BE2C (cell line): ENCODE measurements at regions not wholly inside any gene's neighbourhood (a gene's known extent, or its start where the extent isn't known, plus 50 kb on each side); places are given as distances from the start of the nearest gene placed in this dataset.
"Not testable (repeated sequence)": the region's sequence is repeated elsewhere in the genome, so short reads cannot be mapped to it uniquely, and the experiment has no call there.

Experiments
- DNase-seq: peaks from one replicate; pipeline ENCODE4 v3.0.0-alpha.2; 2020
- H3K27me3 ChIP-seq: fragments of 250-450 bp; sonication (Bioruptor Pico); 2 replicates; pipeline ENCODE4 v1.5.1; 2020; ENCODE audit warnings: mild to moderate bottlenecking
- H3K36me3 ChIP-seq: fragments of 250-450 bp; sonication (Bioruptor Pico); 2 replicates; pipeline ENCODE4 v1.5.1; 2020; ENCODE audit warnings: mild to moderate bottlenecking
- H3K4me1 ChIP-seq: fragments of 250-450 bp; sonication (Bioruptor Pico); 2 replicates; pipeline ENCODE4 v1.5.1; 2020
- H3K4me3 ChIP-seq: 2 replicates; pipeline ENCODE4 v1.5.1; 2011; ENCODE audit warnings: low read depth, low read length
- H3K9me3 ChIP-seq: fragments of 250-450 bp; sonication (Bioruptor Pico); 2 replicates; pipeline ENCODE4 v1.5.1; 2020
- TF ChIP-seq, protein P1 (sequence below): IDR thresholded peaks from 2 replicates; pipeline ENCODE4 v1.5.1; 2012; ENCODE audit warnings: mild to moderate bottlenecking, low read depth, low read length

DNA sequence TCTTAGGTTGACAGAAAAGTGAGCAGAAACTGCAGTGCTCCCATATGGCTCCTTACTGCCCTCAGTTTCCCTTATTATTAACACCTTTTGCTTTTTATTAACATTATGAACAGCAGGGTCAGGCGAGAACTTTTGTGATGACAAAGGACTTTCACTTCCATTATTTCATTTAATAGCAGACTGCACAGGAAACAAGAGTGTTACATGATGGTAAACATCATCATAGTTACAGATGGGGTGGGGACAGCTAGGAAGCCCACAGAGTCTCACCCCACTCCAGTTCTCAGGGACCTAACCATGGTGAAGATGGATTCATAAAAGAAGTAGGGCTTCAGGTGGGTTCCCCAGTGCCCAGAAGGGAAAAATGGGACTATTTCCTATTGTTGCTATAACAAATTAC lies 110.1 kb upstream of the PELI2 start:
- H3K4me3 ChIP-seq = no peak overlapping the region
- no peak for DNase-seq
- no peaks in the 10 kb centered on the region for H3K9me3 ChIP-seq
- no peaks in the 10 kb centered on the region for H3K27me3 ChIP-seq
- no peaks in the 10 kb centered on the region for H3K4me1 ChIP-seq
- TF ChIP-seq, protein P1, sequence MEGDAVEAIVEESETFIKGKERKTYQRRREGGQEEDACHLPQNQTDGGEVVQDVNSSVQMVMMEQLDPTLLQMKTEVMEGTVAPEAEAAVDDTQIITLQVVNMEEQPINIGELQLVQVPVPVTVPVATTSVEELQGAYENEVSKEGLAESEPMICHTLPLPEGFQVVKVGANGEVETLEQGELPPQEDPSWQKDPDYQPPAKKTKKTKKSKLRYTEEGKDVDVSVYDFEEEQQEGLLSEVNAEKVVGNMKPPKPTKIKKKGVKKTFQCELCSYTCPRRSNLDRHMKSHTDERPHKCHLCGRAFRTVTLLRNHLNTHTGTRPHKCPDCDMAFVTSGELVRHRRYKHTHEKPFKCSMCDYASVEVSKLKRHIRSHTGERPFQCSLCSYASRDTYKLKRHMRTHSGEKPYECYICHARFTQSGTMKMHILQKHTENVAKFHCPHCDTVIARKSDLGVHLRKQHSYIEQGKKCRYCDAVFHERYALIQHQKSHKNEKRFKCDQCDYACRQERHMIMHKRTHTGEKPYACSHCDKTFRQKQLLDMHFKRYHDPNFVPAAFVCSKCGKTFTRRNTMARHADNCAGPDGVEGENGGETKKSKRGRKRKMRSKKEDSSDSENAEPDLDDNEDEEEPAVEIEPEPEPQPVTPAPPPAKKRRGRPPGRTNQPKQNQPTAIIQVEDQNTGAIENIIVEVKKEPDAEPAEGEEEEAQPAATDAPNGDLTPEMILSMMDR = no peak
- no peaks in the 10 kb centered on the region for H3K36me3 ChIP-seq

DNA sequence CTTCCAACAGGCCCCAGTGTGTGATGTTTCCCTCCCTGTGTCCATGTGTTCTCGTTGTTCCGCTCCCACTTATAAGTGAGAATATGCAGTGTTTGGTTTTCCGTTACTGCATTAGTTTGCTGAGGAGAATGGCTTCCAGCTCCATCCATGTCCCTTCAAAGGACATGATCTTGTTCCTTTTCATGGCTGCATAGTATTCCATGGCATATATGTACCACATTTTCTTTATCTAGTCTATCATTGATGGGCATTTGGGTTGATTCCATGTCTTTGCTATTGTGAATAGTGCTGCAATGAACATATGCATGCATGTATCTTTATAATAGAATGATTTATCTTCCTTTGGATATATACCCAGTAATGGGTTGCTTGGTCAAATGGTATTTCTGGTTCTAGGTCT lies 109.5 kb upstream of the PELI2 start:
- H3K27me3 ChIP-seq, H3K4me3 ChIP-seq, DNase-seq, H3K4me1 ChIP-seq, H3K9me3 ChIP-seq, H3K36me3 ChIP-seq: not testable (repeated sequence)

GRCh38 chr14:56023661-56024081 lies 94.5 kb upstream of the PELI2 start:
- H3K36me3 ChIP-seq = no peaks in the 10 kb centered on the region
- no peaks in the 10 kb centered on the region for H3K9me3 ChIP-seq
- no peak overlapping the region for H3K4me3 ChIP-seq
- no peaks in the 10 kb centered on the region for H3K4me1 ChIP-seq
- no peak for DNase-seq
- TF ChIP-seq, protein P1 = no peak
- no peaks in the 10 kb centered on the region for H3K27me3 ChIP-seq

DNA sequence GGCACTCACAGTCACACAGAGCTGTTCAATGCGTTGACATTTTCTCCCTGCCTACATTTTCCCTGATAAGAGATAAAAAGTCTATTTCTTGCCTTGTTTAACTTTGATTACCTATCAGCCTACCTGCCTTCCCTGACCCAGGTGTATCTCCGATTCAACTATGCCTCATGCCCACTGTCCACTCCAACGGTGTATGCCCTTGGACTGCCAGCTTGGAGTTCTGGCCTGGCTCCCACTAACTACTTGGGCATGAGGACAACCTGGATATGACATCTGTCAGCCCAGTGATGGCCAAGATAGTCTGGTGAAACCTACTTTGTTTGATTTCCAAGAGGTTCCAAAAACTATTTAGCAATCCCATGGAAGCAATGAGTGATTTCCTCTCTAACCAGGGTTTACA lies 93.0 kb upstream of the PELI2 start:
- no peak for DNase-seq
- no peaks in the 10 kb centered on the region for H3K9me3 ChIP-seq
- no peak overlapping the region for H3K4me3 ChIP-seq
- TF ChIP-seq, protein P1 = no peak
- no peaks in the 10 kb centered on the region for H3K36me3 ChIP-seq
- no peaks in the 10 kb centered on the region for H3K4me1 ChIP-seq
- H3K27me3 ChIP-seq = no peaks in the 10 kb centered on the region

DNA sequence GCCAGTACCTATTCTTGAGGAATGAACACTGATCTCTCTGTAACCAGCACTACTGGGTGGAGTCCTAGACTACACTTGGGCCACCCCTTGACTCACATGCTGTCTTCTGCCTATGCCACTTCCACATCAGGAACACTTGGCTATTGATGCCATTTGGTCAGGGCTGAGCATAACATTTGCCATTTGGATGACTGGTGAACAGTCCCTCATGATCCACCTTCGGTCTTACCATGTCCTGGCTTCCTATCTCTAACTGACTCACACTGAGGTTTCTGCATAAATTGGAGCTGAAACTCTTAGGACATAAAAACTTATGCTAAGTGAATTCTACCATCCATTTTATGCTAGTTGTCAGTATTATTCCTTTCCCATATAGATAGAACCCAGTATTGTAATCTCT lies 91.7 kb upstream of the PELI2 start:
- no peaks in the 10 kb centered on the region for H3K36me3 ChIP-seq
- TF ChIP-seq, protein P1 = no peak
- DNase-seq = no peak
- no peaks in the 10 kb centered on the region for H3K9me3 ChIP-seq
- H3K4me3 ChIP-seq = no peak overlapping the region
- H3K4me1 ChIP-seq = no peaks in the 10 kb centered on the region
- H3K27me3 ChIP-seq = no peaks in the 10 kb centered on the region

GRCh38 chr14:56027421-56027820 lies 90.8 kb upstream of the PELI2 start:
- H3K36me3 ChIP-seq = no peaks in the 10 kb centered on the region
- no peak for DNase-seq
- H3K4me1 ChIP-seq = no peaks in the 10 kb centered on the region
- no peaks in the 10 kb centered on the region for H3K9me3 ChIP-seq
- H3K27me3 ChIP-seq = no peaks in the 10 kb centered on the region
- TF ChIP-seq, protein P1 = no peak
- H3K4me3 ChIP-seq = no peak overlapping the region
